ENCODE measurements at regions not wholly inside any gene's neighbourhood (a gene's known extent, or its start where the extent isn't known, plus 50 kb on each side); places are given as distances from the start of the nearest gene placed in this dataset.
"Not testable (repeated sequence)": the region's sequence is repeated elsewhere in the genome, so short reads cannot be mapped to it uniquely, and the experiment has no call there.

GRCh38 chr6:133047706-133048105 lies 193.5 kb upstream of the EYA4 start:
- DNase-seq (ENCODE audit: low read depth in 2 of 2), result no peak

- DNase-seq (ENCODE audit: low read depth in 2 of 2), result no peak
These were observed 189.9 kb upstream of the EYA4 start for GRCh38 chr6:133051240-133051639.

DNA sequence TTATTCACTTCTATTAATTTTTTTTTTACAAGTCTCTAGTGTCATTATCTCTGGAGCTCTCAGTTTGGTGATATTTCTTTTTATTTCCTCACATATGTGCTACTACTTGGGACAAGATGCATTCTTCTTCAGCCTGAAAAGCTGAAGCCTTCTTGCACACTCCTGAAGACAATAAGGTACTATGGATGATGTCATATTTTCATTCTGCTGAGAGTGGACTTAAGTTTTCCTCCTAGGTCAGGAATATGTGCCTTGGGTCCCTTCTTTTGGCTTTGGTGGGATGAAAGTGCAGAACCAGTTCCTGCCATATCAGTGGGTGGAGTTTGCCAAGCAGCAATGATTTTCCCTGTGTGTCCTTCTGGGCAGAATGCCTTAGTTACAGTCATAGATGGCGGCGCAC lies 188.7 kb upstream of the EYA4 start:
- DNase-seq (ENCODE audit: low read depth in 2 of 2), result no peak

- no peak for DNase-seq (ENCODE audit: low read depth in 2 of 2)
These were observed 185.7 kb upstream of the EYA4 start for GRCh38 chr6:133055441-133055966.

- no peak for DNase-seq (ENCODE audit: low read depth in 2 of 2)
These were observed 183.8 kb upstream of the EYA4 start for GRCh38 chr6:133057352-133057751.

DNA sequence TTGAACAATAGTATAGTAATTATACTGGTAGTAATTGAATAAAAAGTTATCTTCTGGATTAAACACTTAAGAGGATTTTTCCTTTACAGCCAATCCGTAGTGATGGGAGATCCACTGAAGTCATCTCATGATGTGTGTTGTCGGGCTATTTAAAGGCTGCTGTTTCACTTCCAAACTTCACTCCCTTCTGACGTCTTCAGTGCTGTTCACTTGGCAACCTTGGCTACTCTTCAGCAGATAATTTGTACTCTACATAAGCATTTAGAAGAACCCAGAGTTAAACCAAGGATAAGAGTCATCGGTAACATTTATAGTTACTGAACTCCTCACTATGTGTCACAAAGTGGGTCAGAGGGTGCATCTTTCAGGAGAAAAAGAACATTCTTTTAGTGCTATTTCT lies 179.1 kb upstream of the EYA4 start:
- no peak for DNase-seq (ENCODE audit: low read depth in 2 of 2)

DNA sequence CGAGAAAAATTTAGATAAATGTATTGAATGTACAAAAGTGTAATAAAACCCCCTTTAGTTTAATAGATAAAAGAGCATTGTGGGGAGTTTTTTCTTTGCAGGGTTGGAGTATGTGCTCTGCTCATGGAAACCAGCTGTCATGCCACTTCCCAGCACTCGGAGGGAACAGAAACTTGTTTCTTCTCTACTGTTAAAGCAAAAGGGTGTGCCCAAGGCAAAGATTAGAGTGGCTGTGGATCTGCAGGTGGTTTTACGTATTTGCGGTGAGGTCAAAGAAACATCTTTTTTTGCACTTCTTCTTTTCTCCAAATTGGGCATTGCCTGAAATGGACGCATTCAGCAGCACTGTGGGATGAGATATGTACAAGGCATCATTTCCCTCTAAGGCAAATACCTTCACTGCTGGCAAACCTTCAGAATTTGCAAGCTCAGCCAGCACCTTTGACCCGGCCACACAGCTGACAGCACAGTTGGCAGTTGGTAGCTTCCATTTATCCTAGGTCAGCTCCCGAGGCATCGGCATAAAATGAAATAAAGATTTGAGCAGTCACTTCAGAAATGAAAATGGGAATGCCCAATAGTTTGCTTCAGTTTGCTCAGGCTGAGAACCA lies 178.4 kb upstream of the EYA4 start:
- no peak for DNase-seq (ENCODE audit: low read depth in 2 of 2)

DNA sequence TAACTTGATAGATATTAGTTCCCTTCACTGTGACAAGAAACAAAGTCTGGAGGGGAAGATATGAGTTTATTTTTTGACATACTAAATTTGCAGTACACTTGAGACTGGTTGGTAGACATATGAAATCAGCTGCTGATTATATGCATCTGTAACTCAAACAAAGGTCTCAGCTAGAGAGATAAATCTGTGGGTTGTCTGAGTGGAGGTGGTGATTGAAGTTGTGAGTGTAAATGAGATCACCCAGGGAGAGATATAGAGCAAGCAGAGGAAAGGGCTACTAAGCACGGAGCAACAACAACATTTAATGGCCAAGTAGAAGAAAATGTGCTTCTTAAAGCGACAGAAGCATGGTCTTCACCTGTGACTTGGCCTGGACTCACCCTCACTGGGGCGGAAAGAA lies 173.2 kb upstream of the EYA4 start:
- DNase-seq (ENCODE audit: low read depth in 2 of 2), result no peak

GRCh38 chr6:133070410-133071043 lies 170.6 kb upstream of the EYA4 start:
- DNase-seq (ENCODE audit: low read depth in 2 of 2), result no peak

- no peak for DNase-seq (ENCODE audit: low read depth in 2 of 2)
These were observed 161.3 kb upstream of the EYA4 start for GRCh38 chr6:133079901-133080300.

GRCh38 chr6:133083248-133083967 lies 157.7 kb upstream of the EYA4 start:
- no peak for DNase-seq (ENCODE audit: low read depth in 2 of 2)

DNA sequence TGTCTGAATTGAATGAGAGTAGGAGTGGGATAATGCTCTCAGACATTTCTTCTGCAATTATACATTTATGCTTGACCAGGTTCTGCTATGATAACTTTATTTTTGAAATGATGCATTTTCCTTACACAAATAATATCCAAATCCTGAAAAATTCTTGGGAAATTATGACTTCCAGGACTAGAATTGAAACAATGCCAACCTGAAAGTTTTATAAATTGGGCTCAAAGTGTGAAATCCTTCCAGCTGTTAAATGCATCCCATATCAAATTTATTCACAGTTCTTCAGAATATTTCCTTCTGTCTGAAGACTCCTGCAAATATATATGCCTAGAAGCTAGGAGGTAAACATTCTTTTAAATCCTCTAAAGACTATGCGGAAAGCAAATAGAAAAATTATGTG lies 155.7 kb upstream of the EYA4 start:
- DNase-seq (ENCODE audit: low read depth in 2 of 2), result no peak

DNA sequence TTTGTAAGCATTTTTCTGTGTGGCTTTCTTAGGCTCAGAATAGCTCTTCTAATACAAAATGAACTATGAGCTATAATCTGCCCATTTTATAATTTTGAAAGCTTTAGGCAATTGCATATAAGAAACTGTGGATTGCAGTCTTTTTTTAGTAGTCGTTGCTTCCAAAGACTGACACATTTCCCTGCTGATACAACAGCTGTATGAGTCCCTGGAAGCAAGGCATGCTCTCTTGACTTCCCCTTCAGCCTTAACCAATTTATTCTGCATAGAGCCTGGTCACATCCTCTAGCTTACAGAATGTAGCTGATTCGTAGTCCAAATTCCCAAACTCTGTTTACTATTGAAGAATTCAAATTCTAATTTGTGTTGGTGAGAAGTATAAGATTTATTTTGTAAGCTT lies 155.3 kb upstream of the EYA4 start:
- no peak for DNase-seq (ENCODE audit: low read depth in 2 of 2)

- no peak for DNase-seq (ENCODE audit: low read depth in 2 of 2)
These were observed 152.0 kb upstream of the EYA4 start for GRCh38 chr6:133088931-133089695.

DNA sequence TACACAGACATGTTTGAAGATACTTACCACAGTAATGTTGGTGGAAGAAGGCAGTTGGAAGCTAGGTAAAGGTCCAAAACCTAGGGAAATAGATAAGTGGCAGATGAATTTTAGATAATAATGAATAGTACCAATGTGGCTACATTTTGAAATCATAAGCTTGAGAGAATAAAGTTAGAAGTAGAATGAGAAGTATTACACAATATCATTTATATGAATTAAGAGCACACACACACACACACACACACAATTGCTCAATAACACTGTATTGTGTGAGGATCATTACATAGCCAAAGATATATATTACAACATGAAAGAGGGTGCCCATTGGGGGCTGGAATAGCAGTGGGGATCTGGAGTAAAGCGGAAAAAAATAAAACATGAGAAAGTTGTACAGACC lies 149.0 kb upstream of the EYA4 start:
- no peak for DNase-seq (ENCODE audit: low read depth in 2 of 2)

- DNase-seq (ENCODE audit: low read depth in 2 of 2), result no peak
These were observed 148.4 kb upstream of the EYA4 start for GRCh38 chr6:133092771-133093170.

GRCh38 chr6:133093211-133093610 lies 147.9 kb upstream of the EYA4 start:
- DNase-seq (ENCODE audit: low read depth in 2 of 2), result not testable (repeated sequence)

GRCh38 chr6:133093956-133094355 lies 147.2 kb upstream of the EYA4 start:
- no peak for DNase-seq (ENCODE audit: low read depth in 2 of 2)

GRCh38 chr6:133097208-133097607 lies 143.9 kb upstream of the EYA4 start:
- no peak for DNase-seq (ENCODE audit: low read depth in 2 of 2)

GRCh38 chr6:133099573-133099972 lies 141.6 kb upstream of the EYA4 start:
- DNase-seq (ENCODE audit: low read depth in 2 of 2), result peak in 1 of 2 donors; percentile 7

- no peak for DNase-seq (ENCODE audit: low read depth in 2 of 2)
These were observed 140.3 kb upstream of the EYA4 start for GRCh38 chr6:133100865-133101264.

DNA sequence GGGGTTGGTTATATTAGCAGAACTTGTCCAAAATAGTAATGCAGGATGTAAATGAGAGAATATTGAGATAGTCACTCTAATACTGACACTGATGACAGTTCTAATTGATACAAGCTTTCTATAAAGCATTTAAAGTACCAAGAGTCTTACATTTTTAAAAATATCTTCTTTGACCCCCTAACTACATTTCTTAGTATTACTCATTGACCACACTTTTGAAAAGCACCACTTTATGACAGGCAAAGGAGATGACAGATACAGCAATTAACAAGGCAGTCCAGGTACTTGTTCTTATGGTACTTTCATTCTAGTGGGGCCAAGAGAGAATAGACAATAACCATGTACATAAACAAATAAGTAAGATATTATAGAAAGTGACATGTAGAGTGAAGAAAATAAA lies 139.4 kb upstream of the EYA4 start:
- no peak for DNase-seq (ENCODE audit: low read depth in 2 of 2)
